ENCODE measurements at regions not wholly inside any gene's neighbourhood (a gene's known extent, or its start where the extent isn't known, plus 50 kb on each side); places are given as distances from the start of the nearest gene placed in this dataset.
A peak's percentile ranks its signal among the peaks of the same experiment; 100 is the strongest.

DNA sequence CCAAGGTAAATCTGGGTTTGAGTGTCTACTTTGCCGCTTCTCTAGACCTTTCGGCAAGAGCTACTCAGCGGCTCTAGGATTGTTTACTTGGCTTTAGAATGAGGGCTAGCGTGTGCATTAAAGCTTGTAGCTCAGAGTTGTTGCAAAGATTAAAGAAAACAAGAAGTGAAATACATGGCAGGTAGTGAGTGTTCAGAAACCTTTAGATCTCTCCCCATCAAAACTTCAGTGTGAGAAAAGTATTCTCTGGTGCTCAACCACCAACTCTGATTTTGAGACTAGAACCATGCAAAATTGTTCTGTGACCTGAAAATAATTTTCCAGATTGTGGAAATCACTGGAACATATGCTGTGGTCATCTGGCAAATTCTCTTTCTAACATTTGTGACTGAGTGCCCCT is 512.0 kb downstream of the CMPK2 start:
- Histone ChIP-seq H3K9ac (replicated peaks in 1 of 4; ENCODE audit: extremely low read depth in 1 of 4, low read depth in 3 of 4, low read length in 3 of 4) (no peak overlapping the region), H3K23me2 (ENCODE audit: low read depth, low read length) (no peaks in the 10 kb centered on the region), H2BK5ac (ENCODE audit: low read depth, low read length) (no peak overlapping the region), H3K79me2 (ENCODE audit: control insufficient read depth in 1 of 2, insufficient read depth in 2 of 2, low read length in 2 of 2) (no peaks in the 10 kb centered on the region), H3K36me3 (ENCODE audit: control insufficient read depth in 2 of 4, insufficient read depth in 4 of 4, low read length in 3 of 4) (no peaks in the 10 kb centered on the region), H3K9me3 (ENCODE audit: insufficient read depth in 2 of 2, low read depth in 1 of 2, low read length in 1 of 2) (no peaks in the 10 kb centered on the region), H3K14ac (ENCODE audit: insufficient read length) (no peak overlapping the region), H3K56ac (replicated peaks; ENCODE audit: insufficient read length, low read depth, low read length) (no peak overlapping the region), H4K20me1 (replicated peaks in 1 of 2; ENCODE audit: control insufficient read depth in 1 of 2, insufficient read depth in 2 of 2, low read length in 2 of 2) (no peaks in the 10 kb centered on the region), H4K5ac (ENCODE audit: insufficient read length, low read depth, low read length) (no peak overlapping the region), H3K4me2 (ENCODE audit: insufficient read depth in 1 of 2, low read depth in 2 of 2, low read length in 2 of 2) (no peak overlapping the region), H2BK120ac (replicated peaks; ENCODE audit: low read depth, low read length) (no peak overlapping the region), H2BK15ac (ENCODE audit: low read length) (no peak overlapping the region), H3K79me1 (ENCODE audit: low read depth, low read length) (no peaks in the 10 kb centered on the region), H3K18ac (ENCODE audit: extremely low read depth, low read length) (no peak overlapping the region), H3K4ac (replicated peaks; ENCODE audit: insufficient read length, low read depth, low read length) (no peak overlapping the region), H4K8ac (ENCODE audit: extremely low read depth, insufficient read depth, low read length) (no peak overlapping the region), H2BK12ac (ENCODE audit: low read depth, low read length) (no peak overlapping the region), H2AFZ (ENCODE audit: low read length) (peak overlapping the region; percentile 6; the same call in 1 of the 2 replicates), H3K4me1 (replicated peaks in 1 of 4; ENCODE audit: control insufficient read depth in 3 of 4, insufficient read depth in 4 of 4, low read length in 3 of 4) (no peaks in the 10 kb centered on the region; a peak in 1 of 7 replicates), H3K27ac (ENCODE audit: low read depth, low read length) (no peak overlapping the region), H3K23ac (ENCODE audit: insufficient read length) (no peak overlapping the region), H3K27me3 (replicated peaks in 1 of 4; ENCODE audit: control insufficient read depth in 3 of 4, extremely low read depth in 1 of 4, insufficient read depth in 3 of 4, low read length in 3 of 4) (no peaks in the 10 kb centered on the region), H3K4me3 (ENCODE audit: extremely low read depth in 1 of 4, insufficient read depth in 2 of 4, low read depth in 3 of 4, low read length in 4 of 4) (no peak overlapping the region), H2BK20ac (ENCODE audit: low read length) (no peak overlapping the region), H4K91ac (replicated peaks; ENCODE audit: insufficient read length, low read length) (no peak overlapping the region), H2AK5ac (ENCODE audit: low read depth, low read length) (no peak overlapping the region)
- ChIA-PET CTCF (ENCODE audit: partially characterized antibody) (interaction anchor here (0.7 to 2.7 kb wide), 20 partner anchors 7 to 613 kb away, joined by 3 to 14 read pairs (median 3); no protein-coding TSS in a partner anchor), POLR2A (ENCODE audit: partially characterized antibody) (no interaction called here)
- no peak for FAIRE-seq
- WGBS, 2 experiments (ENCODE audit: extremely low coverage in 1 of 2, insufficient coverage in 1 of 2, insufficient read length in 1 of 2, insufficient replicate concordance in 2 of 2, low coverage in 1 of 2, low lambda C conversion rate in 2 of 2, missing lambda C conversion rate in 1 of 2), result 95% methylated on average over 4 of the region's 4 CpGs; no CpG with 5 or more reads in 1 of the 2 experiments
- no peak for DNase-seq (ENCODE audit: low read depth in 1 of 2, low spot score in 2 of 2)
- no peak for TF ChIP-seq POLR2AphosphoS5 (IDR thresholded peaks at IDR 0.05; ENCODE audit: low read depth, low read length)
- TF ChIP-seq SIX5 (IDR thresholded peaks at IDR 0.05; ENCODE audit: low read depth, low read length), result no peak
- no peak for TF ChIP-seq SUZ12 (IDR thresholded peaks at IDR 0.05; ENCODE audit: low read length)
- TF ChIP-seq PHF8 (conservative IDR thresholded peaks at IDR 0.05; ENCODE audit: low read depth, low read length), result no peak
- TF ChIP-seq, protein P1, sequence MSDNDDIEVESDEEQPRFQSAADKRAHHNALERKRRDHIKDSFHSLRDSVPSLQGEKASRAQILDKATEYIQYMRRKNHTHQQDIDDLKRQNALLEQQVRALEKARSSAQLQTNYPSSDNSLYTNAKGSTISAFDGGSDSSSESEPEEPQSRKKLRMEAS (IDR thresholded peaks at IDR 0.05), result no peak
- TF ChIP-seq HDAC2 (IDR thresholded peaks at IDR 0.05; ENCODE audit: borderline replicate concordance in 1 of 2, low read depth in 2 of 2, low read length in 2 of 2), result no peak
- TF ChIP-seq KDM1A (IDR thresholded peaks at IDR 0.05; ENCODE audit: borderline replicate concordance, low read length), result no peak
- no peak for TF ChIP-seq POU5F1 (IDR thresholded peaks at IDR 0.05; ENCODE audit: low read depth, low read length)
- no peak for TF ChIP-seq CBX8 (IDR thresholded peaks at IDR 0.05; ENCODE audit: borderline replicate concordance, low read depth, low read length)
- no peak for TF ChIP-seq FOSL1 (IDR thresholded peaks at IDR 0.05; ENCODE audit: insufficient read depth, low read depth, low read length)
- no peak for TF ChIP-seq SRF (IDR thresholded peaks at IDR 0.05; ENCODE audit: low read depth, low read length)
- TF ChIP-seq TAF1 (IDR thresholded peaks at IDR 0.05; ENCODE audit: low read depth, low read length), result no peak
- no peak for TF ChIP-seq EZH2 (IDR thresholded peaks at IDR 0.05; ENCODE audit: low read depth, low read length, severe bottlenecking)
- no peak for TF ChIP-seq KDM5A (IDR thresholded peaks at IDR 0.05; ENCODE audit: low read length)
- no peak for TF ChIP-seq EP300 (IDR thresholded peaks at IDR 0.05; ENCODE audit: borderline replicate concordance in 1 of 2, low read depth in 2 of 2, low read length in 2 of 2)

Measured in H1 (cell line).